ENCODE measurements at regions not wholly inside any gene's neighbourhood (a gene's known extent, or its start where the extent isn't known, plus 50 kb on each side); places are given as distances from the start of the nearest gene placed in this dataset.

GRCh38 chr1:87521452-87521851 is 192.8 kb downstream of the LMO4 start:
- Histone ChIP-seq H3K9me2 (ENCODE audit: insufficient read depth, low read length) (no peaks in the 10 kb centered on the region), H3K27ac (ENCODE audit: low read depth, low read length, poor library complexity, severe bottlenecking) (no peak overlapping the region), H3K4me2 (ENCODE audit: low read length) (no peak overlapping the region), H3K4me1 (ENCODE audit: insufficient read depth, low read length, poor library complexity, severe bottlenecking) (no peaks in the 10 kb centered on the region), H4K20me1 (ENCODE audit: insufficient read depth, low read length) (no peaks in the 10 kb centered on the region), H3K9me3 (ENCODE audit: low read length) (no peaks in the 10 kb centered on the region), H3K79me2 (ENCODE audit: insufficient read depth, low read depth, low read length) (no peaks in the 10 kb centered on the region), H2AFZ (ENCODE audit: low read length) (no peak overlapping the region), H3K4me3 (ENCODE audit: low read depth, low read length, poor library complexity, severe bottlenecking) (no peak overlapping the region), H3K36me3 (ENCODE audit: insufficient read depth, low read length) (no peaks in the 10 kb centered on the region)
- no peak for DNase-seq (ENCODE audit: low spot score)
- no TSS peak for BruUV-seq (replicated peaks)
- CTCF ChIA-PET (ENCODE audit: unreplicated experiment), result no interaction called here
- intact Hi-C loops (cut with micrococcal nuclease; ENCODE audit: unreplicated experiment), result no loop called here
- TF ChIP-seq CTCF (conservative IDR thresholded peaks at IDR 0.05; ENCODE audit: low read length) (no peak), EZH2phosphoT487 (IDR thresholded peaks at IDR 0.05; ENCODE audit: borderline replicate concordance, low read depth, low read length) (no peak)
- POLR2A ChIA-PET, result interaction anchor here (0.6 kb wide), 1 partner anchor 18 kb away, joined by 3 read pairs; no protein-coding TSS in a partner anchor

- TF ChIP-seq CTCF (conservative IDR thresholded peaks at IDR 0.05; ENCODE audit: low read length) (no peak), EZH2phosphoT487 (IDR thresholded peaks at IDR 0.05; ENCODE audit: borderline replicate concordance, low read depth, low read length) (no peak)
- no peaks in the 10 kb centered on the region for H3K9me2 ChIP-seq (ENCODE audit: insufficient read depth, low read length)
- DNase-seq (ENCODE audit: low spot score), result no peak
- intact Hi-C loops (cut with micrococcal nuclease; ENCODE audit: unreplicated experiment), result no loop called here
- no peaks in the 10 kb centered on the region for H4K20me1 ChIP-seq (ENCODE audit: insufficient read depth, low read length)
- no TSS peak for BruUV-seq (replicated peaks)
- H2AFZ ChIP-seq (ENCODE audit: low read length), result no peak overlapping the region
- no peaks in the 10 kb centered on the region for H3K9me3 ChIP-seq (ENCODE audit: low read length)
- no peaks in the 10 kb centered on the region for H3K4me1 ChIP-seq (ENCODE audit: insufficient read depth, low read length, poor library complexity, severe bottlenecking)
- no peak overlapping the region for H3K27ac ChIP-seq (ENCODE audit: low read depth, low read length, poor library complexity, severe bottlenecking)
- ChIA-PET POLR2A (no interaction called here), CTCF (ENCODE audit: unreplicated experiment) (no interaction called here)
- H3K4me2 ChIP-seq (ENCODE audit: low read length), result no peak overlapping the region
- H3K36me3 ChIP-seq (ENCODE audit: insufficient read depth, low read length), result no peaks in the 10 kb centered on the region
- no peak overlapping the region for H3K4me3 ChIP-seq (ENCODE audit: low read depth, low read length, poor library complexity, severe bottlenecking)
- H3K79me2 ChIP-seq (ENCODE audit: insufficient read depth, low read depth, low read length), result no peaks in the 10 kb centered on the region
Measured at GRCh38 chr1:87523466-87523865, 194.8 kb downstream of the LMO4 start.

- Histone ChIP-seq H3K4me3 (ENCODE audit: low read depth, low read length, poor library complexity, severe bottlenecking) (no peak overlapping the region), H3K79me2 (ENCODE audit: insufficient read depth, low read depth, low read length) (no peaks in the 10 kb centered on the region), H3K4me1 (ENCODE audit: insufficient read depth, low read length, poor library complexity, severe bottlenecking) (no peaks in the 10 kb centered on the region), H3K9me2 (ENCODE audit: insufficient read depth, low read length) (no peaks in the 10 kb centered on the region), H3K36me3 (ENCODE audit: insufficient read depth, low read length) (no peaks in the 10 kb centered on the region), H3K27ac (ENCODE audit: low read depth, low read length, poor library complexity, severe bottlenecking) (no peak overlapping the region), H3K9me3 (ENCODE audit: low read length) (no peaks in the 10 kb centered on the region), H3K4me2 (ENCODE audit: low read length) (no peak overlapping the region), H2AFZ (ENCODE audit: low read length) (no peak overlapping the region), H4K20me1 (ENCODE audit: insufficient read depth, low read length) (no peaks in the 10 kb centered on the region)
- ChIA-PET POLR2A (no interaction called here), CTCF (ENCODE audit: unreplicated experiment) (no interaction called here)
- intact Hi-C loops (cut with micrococcal nuclease; ENCODE audit: unreplicated experiment), result no loop called here
- DNase-seq (ENCODE audit: low spot score), result no peak
- BruUV-seq (replicated peaks), result no TSS peak
- TF ChIP-seq EZH2phosphoT487 (IDR thresholded peaks at IDR 0.05; ENCODE audit: borderline replicate concordance, low read depth, low read length) (no peak), CTCF (conservative IDR thresholded peaks at IDR 0.05; ENCODE audit: low read length) (no peak)
Measured at GRCh38 chr1:87524021-87524754, 195.5 kb downstream of the LMO4 start.

Data from OCI-LY7 (cell line).